ENCODE measurements at regions not wholly inside any gene's neighbourhood (a gene's known extent, or its start where the extent isn't known, plus 50 kb on each side); places are given as distances from the start of the nearest gene placed in this dataset.

DNA sequence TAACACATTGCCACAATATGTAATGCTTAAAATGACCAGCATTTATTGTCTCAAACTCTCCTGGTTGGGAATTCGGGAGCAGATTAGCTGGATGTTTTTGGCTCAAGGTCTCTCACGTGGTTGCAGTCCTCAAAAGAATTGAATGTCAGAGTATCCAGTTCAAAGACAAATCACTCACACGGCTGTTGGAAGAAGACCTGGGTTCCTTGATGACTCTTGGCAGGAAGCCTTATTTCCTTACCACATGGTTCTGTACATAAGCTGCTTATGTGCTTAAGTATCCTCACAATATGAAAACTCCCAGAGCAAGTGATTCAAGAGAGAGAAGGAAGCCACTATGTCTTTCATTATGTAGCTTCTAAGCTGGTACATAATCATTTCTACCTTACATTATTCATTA lies 230.3 kb upstream of the PTPRD start:
- no peaks in the 10 kb centered on the region for H3K36me3 Mint-ChIP-seq
- peaks cover 4% of the 10 kb centered on the region; the same call in 1 of the 2 replicates for H3K4me1 Mint-ChIP-seq
- ATAC-seq: no peak
- DNase-seq (ENCODE audit: low spot score): no peak
- no peak for TF ChIP-seq MXD4 (CRISPR knock-in tag; IDR thresholded peaks at IDR 0.05; ENCODE audit: borderline replicate concordance)
- no peak for TF ChIP-seq ZNF317 (CRISPR knock-in tag; IDR thresholded peaks at IDR 0.05; ENCODE audit: borderline replicate concordance, low read depth)
- TF ChIP-seq, protein P1, sequence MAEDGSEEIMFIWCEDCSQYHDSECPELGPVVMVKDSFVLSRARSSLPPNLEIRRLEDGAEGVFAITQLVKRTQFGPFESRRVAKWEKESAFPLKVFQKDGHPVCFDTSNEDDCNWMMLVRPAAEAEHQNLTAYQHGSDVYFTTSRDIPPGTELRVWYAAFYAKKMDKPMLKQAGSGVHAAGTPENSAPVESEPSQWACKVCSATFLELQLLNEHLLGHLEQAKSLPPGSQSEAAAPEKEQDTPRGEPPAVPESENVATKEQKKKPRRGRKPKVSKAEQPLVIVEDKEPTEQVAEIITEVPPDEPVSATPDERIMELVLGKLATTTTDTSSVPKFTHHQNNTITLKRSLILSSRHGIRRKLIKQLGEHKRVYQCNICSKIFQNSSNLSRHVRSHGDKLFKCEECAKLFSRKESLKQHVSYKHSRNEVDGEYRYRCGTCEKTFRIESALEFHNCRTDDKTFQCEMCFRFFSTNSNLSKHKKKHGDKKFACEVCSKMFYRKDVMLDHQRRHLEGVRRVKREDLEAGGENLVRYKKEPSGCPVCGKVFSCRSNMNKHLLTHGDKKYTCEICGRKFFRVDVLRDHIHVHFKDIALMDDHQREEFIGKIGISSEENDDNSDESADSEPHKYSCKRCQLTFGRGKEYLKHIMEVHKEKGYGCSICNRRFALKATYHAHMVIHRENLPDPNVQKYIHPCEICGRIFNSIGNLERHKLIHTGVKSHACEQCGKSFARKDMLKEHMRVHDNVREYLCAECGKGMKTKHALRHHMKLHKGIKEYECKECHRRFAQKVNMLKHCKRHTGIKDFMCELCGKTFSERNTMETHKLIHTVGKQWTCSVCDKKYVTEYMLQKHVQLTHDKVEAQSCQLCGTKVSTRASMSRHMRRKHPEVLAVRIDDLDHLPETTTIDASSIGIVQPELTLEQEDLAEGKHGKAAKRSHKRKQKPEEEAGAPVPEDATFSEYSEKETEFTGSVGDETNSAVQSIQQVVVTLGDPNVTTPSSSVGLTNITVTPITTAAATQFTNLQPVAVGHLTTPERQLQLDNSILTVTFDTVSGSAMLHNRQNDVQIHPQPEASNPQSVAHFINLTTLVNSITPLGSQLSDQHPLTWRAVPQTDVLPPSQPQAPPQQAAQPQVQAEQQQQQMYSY (CRISPR knock-in tag; IDR thresholded peaks at IDR 0.05): no peak
- TF ChIP-seq, protein P2, sequence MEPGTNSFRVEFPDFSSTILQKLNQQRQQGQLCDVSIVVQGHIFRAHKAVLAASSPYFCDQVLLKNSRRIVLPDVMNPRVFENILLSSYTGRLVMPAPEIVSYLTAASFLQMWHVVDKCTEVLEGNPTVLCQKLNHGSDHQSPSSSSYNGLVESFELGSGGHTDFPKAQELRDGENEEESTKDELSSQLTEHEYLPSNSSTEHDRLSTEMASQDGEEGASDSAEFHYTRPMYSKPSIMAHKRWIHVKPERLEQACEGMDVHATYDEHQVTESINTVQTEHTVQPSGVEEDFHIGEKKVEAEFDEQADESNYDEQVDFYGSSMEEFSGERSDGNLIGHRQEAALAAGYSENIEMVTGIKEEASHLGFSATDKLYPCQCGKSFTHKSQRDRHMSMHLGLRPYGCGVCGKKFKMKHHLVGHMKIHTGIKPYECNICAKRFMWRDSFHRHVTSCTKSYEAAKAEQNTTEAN (CRISPR knock-in tag; IDR thresholded peaks at IDR 0.05): no peak
- TF ChIP-seq, protein P3, sequence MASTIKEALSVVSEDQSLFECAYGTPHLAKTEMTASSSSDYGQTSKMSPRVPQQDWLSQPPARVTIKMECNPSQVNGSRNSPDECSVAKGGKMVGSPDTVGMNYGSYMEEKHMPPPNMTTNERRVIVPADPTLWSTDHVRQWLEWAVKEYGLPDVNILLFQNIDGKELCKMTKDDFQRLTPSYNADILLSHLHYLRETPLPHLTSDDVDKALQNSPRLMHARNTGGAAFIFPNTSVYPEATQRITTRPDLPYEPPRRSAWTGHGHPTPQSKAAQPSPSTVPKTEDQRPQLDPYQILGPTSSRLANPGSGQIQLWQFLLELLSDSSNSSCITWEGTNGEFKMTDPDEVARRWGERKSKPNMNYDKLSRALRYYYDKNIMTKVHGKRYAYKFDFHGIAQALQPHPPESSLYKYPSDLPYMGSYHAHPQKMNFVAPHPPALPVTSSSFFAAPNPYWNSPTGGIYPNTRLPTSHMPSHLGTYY (CRISPR knock-in tag; IDR thresholded peaks at IDR 0.05): no peak
- no peak for TF ChIP-seq FOXJ3 (CRISPR knock-in tag; IDR thresholded peaks at IDR 0.05; ENCODE audit: borderline replicate concordance)
- no peak overlapping the region for H3K27ac Mint-ChIP-seq
- CTCF ChIA-PET: no interaction called here
- peaks cover 12% of the 10 kb centered on the region for H3K9me3 Mint-ChIP-seq
- no peaks in the 10 kb centered on the region for H3K27me3 Mint-ChIP-seq (ENCODE audit: low read depth)
- H3K4me3 Mint-ChIP-seq: no peak overlapping the region
- POLR2A ChIA-PET: no interaction called here

DNA sequence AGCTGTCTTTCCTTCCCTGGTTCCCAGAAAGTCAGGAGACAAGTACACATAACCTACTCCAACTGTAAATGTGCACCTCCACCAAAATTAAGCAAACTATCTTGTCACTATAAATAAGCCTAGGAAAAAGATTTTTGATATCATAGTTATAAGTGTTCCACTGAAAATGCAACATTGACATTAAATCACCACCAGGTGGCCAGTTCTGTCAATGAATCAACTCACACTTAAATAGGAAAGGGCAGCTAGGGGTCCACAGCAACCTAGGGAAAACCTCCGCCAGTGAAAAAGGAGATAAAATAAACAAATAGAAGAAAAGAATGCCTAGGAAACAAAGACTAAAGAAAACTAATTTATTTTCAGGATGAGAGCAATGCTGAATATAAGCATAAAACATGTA lies 243.0 kb upstream of the PTPRD start:
- Mint-ChIP-seq H3K4me3 (no peak overlapping the region), H3K4me1 (no peaks in the 10 kb centered on the region; the same call in 1 of the 2 replicates), H3K36me3 (peaks cover 7% of the 10 kb centered on the region), H3K27me3 (ENCODE audit: low read depth) (no peaks in the 10 kb centered on the region), H3K9me3 (peaks cover 12% of the 10 kb centered on the region), H3K27ac (no peak overlapping the region)
- no peak for TF ChIP-seq RORB (CRISPR knock-in tag; IDR thresholded peaks at IDR 0.05)
- TF ChIP-seq, protein P4, sequence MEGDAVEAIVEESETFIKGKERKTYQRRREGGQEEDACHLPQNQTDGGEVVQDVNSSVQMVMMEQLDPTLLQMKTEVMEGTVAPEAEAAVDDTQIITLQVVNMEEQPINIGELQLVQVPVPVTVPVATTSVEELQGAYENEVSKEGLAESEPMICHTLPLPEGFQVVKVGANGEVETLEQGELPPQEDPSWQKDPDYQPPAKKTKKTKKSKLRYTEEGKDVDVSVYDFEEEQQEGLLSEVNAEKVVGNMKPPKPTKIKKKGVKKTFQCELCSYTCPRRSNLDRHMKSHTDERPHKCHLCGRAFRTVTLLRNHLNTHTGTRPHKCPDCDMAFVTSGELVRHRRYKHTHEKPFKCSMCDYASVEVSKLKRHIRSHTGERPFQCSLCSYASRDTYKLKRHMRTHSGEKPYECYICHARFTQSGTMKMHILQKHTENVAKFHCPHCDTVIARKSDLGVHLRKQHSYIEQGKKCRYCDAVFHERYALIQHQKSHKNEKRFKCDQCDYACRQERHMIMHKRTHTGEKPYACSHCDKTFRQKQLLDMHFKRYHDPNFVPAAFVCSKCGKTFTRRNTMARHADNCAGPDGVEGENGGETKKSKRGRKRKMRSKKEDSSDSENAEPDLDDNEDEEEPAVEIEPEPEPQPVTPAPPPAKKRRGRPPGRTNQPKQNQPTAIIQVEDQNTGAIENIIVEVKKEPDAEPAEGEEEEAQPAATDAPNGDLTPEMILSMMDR (IDR thresholded peaks at IDR 0.05): peak; percentile 29; the same call in 1 of the 2 replicates
- no peak for DNase-seq (ENCODE audit: low spot score)
- POLR2A ChIA-PET: no interaction called here
- CTCF ChIA-PET: interaction anchor here (0.7 to 1.4 kb wide), 7 partner anchors 14 to 1570 kb away, joined by 3 to 4 read pairs (median 3); no protein-coding TSS in a partner anchor
- peak; percentile 67 for ATAC-seq

DNA sequence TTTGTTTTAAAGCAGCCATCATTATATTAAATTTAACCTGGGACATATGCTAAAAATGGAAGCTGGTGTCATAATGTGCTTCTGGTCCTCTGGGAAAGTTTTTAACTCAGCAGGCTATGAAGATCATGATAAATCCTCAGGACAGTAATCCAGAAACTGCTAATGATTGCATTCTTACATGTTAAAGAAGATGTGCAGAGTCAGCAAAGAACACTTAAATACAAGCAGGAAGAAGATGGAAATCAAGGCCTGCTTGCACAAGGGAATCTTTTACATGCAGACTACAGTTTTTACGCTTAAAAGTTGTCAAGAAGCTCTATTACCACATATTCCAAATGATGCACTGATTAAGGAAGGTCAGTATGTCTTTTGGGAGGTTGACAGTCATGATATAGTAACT lies 246.0 kb upstream of the PTPRD start:
- peaks cover 8% of the 10 kb centered on the region for H3K9me3 Mint-ChIP-seq
- ATAC-seq (no peak), DNase-seq (ENCODE audit: low spot score) (no peak)
- ChIA-PET POLR2A (no interaction called here), CTCF (no interaction called here)
- TF ChIP-seq ZNF671 (CRISPR knock-in tag; IDR thresholded peaks at IDR 0.05) (no peak), RORB (CRISPR knock-in tag; IDR thresholded peaks at IDR 0.05) (no peak)
- H3K4me1 Mint-ChIP-seq: no peaks in the 10 kb centered on the region; the same call in 1 of the 2 replicates
- peaks cover 7% of the 10 kb centered on the region for H3K36me3 Mint-ChIP-seq
- no peaks in the 10 kb centered on the region for H3K27me3 Mint-ChIP-seq (ENCODE audit: low read depth)
- H3K27ac Mint-ChIP-seq: no peak overlapping the region
- H3K4me3 Mint-ChIP-seq: no peak overlapping the region

DNA sequence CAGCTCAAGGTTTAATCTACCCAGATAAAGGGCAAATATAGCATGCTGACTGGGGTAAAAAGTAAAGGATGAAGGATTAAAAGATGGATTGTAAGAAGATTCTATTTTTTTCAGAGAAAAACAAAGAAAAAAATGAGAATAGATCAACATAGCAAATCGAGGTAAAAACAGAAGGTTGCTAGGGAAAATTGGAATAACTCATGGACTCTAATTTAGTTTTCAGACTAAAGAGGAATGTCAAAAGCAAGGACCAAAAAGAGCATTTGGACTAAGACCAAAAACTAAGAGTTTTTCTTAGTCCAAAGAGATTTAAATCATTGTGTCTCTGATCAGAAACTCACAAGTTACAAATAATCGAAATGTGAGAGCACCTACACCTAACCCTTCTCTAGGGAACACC lies 250.7 kb upstream of the PTPRD start:
- no peaks in the 10 kb centered on the region for H3K9me3 Mint-ChIP-seq
- DNase-seq (ENCODE audit: low spot score) (no peak), ATAC-seq (no peak)
- no peak overlapping the region for H3K4me3 Mint-ChIP-seq
- ChIA-PET POLR2A (no interaction called here), CTCF (no interaction called here)
- H3K27ac Mint-ChIP-seq: no peak overlapping the region; the same call in 1 of the 2 replicates
- no peaks in the 10 kb centered on the region for H3K36me3 Mint-ChIP-seq
- H3K27me3 Mint-ChIP-seq (ENCODE audit: low read depth): no peaks in the 10 kb centered on the region
- H3K4me1 Mint-ChIP-seq: no peaks in the 10 kb centered on the region
- TF ChIP-seq, protein P4 (IDR thresholded peaks at IDR 0.05): no peak
- TF ChIP-seq, protein P5, sequence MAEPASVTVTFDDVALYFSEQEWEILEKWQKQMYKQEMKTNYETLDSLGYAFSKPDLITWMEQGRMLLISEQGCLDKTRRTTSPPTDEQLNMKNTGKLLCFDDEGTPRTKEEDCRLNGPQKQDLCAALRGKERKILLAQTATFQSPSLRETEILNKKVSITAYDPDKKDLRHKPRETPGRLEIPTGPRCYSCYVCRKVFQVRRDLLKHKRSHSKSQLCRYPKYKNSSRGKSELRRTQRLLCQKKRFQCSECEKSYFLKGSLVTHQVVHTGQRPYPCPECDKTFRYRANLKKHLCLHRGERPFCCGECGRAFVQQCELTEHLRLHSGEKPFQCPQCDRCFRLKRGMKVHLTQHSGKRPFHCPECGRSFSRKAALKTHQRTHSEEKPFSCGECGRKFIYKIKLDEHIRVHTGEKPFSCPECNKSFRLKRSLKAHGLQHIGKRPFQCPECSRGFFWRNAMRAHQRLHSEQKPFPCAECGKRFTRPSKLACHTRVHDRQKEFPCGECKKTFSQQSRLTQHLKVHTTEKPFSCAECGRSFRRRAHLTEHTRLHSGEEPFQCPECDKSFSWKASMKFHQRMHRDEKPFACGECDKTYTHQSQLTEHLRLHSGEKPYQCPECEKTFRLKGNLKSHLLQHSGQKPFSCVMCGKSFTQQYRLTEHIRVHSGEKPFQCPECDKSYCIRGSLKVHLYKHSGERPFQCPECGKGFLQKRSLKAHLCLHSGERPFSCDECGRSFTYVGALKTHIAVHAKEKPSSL (CRISPR knock-in tag; conservative IDR thresholded peaks at IDR 0.05): no peak
- TF ChIP-seq ZNF263 (CRISPR knock-in tag; IDR thresholded peaks at IDR 0.05; ENCODE audit: low read depth) (no peak), SMAD4 (CRISPR knock-in tag; IDR thresholded peaks at IDR 0.05) (no peak)
- TF ChIP-seq, protein P6, sequence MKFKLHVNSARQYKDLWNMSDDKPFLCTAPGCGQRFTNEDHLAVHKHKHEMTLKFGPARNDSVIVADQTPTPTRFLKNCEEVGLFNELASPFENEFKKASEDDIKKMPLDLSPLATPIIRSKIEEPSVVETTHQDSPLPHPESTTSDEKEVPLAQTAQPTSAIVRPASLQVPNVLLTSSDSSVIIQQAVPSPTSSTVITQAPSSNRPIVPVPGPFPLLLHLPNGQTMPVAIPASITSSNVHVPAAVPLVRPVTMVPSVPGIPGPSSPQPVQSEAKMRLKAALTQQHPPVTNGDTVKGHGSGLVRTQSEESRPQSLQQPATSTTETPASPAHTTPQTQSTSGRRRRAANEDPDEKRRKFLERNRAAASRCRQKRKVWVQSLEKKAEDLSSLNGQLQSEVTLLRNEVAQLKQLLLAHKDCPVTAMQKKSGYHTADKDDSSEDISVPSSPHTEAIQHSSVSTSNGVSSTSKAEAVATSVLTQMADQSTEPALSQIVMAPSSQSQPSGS (CRISPR knock-in tag; IDR thresholded peaks at IDR 0.05; ENCODE audit: borderline replicate concordance, low read depth): no peak
